Ovary (tissue), 7 donors: ENCODE measurements at regions not wholly inside any gene's neighbourhood (a gene's known extent, or its start where the extent isn't known, plus 50 kb on each side); places are given as distances from the start of the nearest gene placed in this dataset.

Experiments used
- DNase-seq, 5 donors: peaks; one replicate each; pipeline ENCODE4 v3.0.0-alpha.2; 2019 to 2020
- H3K27ac ChIP-seq, 2 donors: fragments of 200-600 bp; one replicate each; pipeline versions ENCODE4 v1.5.1 to v1.8.0; 2019 to 2022
- H3K27me3 ChIP-seq: fragments of 200-600 bp; one replicate; pipeline ENCODE4 v1.8.0; 2022
- H3K36me3 ChIP-seq: fragments of 200-600 bp; sonication (generic); one replicate; pipeline ENCODE4 v1.5.1; 2019
- H3K4me1 ChIP-seq: one replicate; pipeline ENCODE4 v1.8.1; 2013; ENCODE audit warnings: mild to moderate bottlenecking, moderate library complexity; ENCODE audit not compliant: insufficient read depth
- H3K4me3 ChIP-seq: fragments of 200-600 bp; sonication (generic); one replicate; pipeline ENCODE4 v1.5.1; 2017
- H3K9me3 ChIP-seq, 2 donors: fragments of 200-600 bp in 1 of 2; sonication (generic) in 1 of 2; one replicate each; pipeline versions ENCODE4 v1.5.1 to v1.8.1; 2013 to 2019; ENCODE audit warnings: mild to moderate bottlenecking in 1 of 2, moderate library complexity in 1 of 2
- CTCF ChIP-seq, 3 donors: fragments of 450-650 bp in 2 of 3; fragments of 200-600 bp in 1 of 3; IDR thresholded peaks; one replicate each; pipeline versions ENCODE4 v1.5.1 to v1.8.0; 2016 to 2022; ENCODE audit warnings: antibody characterized with exemption in 3 of 3, mild to moderate bottlenecking in 1 of 3
- EP300 ChIP-seq: sonication (generic); formaldehyde crosslinking; IDR thresholded peaks from one replicate; pipeline ENCODE4 v1.6.1; 2017; ENCODE audit warnings: antibody characterized with exemption
- POLR2A ChIP-seq: fragments of 450-650 bp; IDR thresholded peaks from one replicate; pipeline ENCODE4 v1.6.1; 2017; ENCODE audit warnings: antibody characterized with exemption, mild to moderate bottlenecking, moderate library complexity
- WGBS, 3 donors: extraction: QIAGEN DNeasy Blood & Tissue Kit in 1 of 3; methylation state at CpG; one replicate each; pipeline versions ENCODE4 v1.1.5 to v1.1.7; 2013 to 2017; 5-methylcytosine and 5-hydroxymethylcytosine counted together
- intact Hi-C, 4 donors: fragments of 100-400 bp; cut with DNase I; formaldehyde crosslinking; loops; one replicate each; pipeline versions ENCODE4 v1.11.0 to v1.15.1; 2022 to 2023
- donor health status: DM: no; HTN: no; CAD: no; lungs with moderate emphysema.
- donor health status: DM: no; HTN: no; CAD: no.
- donor health status: Bipolar disorder and iron deficiency.
- donor health status: DM: no; HTN: no; CAD: no.
- donor health status: DM: yes; HTN: yes; CAD: no.

DNA sequence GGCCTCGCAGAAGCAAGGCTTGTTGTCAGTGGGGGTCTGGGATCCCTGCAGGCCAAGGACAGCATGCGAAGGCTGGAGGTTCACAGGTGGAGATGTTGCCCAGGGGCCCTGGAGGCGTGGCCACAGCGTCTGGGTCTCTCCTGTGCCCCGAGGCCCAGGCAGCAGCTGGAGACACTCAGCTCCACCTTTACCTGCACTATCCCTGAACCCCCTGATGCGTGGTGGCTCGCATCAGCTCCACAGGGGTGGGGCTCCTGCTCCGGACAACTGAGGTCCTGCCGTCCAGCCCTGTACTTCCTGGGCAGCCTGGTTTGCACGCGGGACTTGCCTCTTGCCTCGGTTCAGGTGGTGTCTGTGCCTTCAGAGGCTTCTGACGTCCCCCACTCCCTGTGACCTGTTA, 54.6 kb upstream of the ZNF32 start:
- no peak for DNase-seq
- TF ChIP-seq POLR2A (no peak), EP300 (no peak), CTCF (IDR thresholded peaks at IDR 0.05) (no peak)
- 84 to 90% (median 85%) methylated on average over 12 to 13 of the region's 13 CpGs for WGBS, 3 donors
- Histone ChIP-seq H3K9me3 (no peaks in the 10 kb centered on the region), H3K27me3 (no peaks in the 10 kb centered on the region), H3K36me3 (no peaks in the 10 kb centered on the region), H3K4me1 (no peaks in the 10 kb centered on the region), H3K4me3 (no peak overlapping the region), H3K27ac (no peak overlapping the region)
- intact Hi-C loops = no loop called here

DNA sequence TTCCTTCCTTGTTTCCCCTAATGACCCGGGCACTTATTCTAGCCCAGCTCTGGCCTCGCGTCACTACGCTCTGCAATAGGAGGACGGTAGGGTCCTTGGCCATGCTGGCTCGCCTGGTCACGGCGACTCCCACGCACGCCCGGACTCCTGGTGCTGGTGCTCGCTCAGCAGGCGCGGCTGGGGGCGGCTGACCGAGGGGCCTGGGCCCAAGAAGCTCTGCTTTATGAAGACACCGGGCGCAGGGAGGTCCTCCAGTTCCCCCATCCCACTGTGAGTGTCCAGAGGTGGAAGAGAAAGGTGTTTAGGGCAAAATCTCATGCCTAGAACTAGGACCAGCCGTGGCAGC, 54.2 kb upstream of the ZNF32 start:
- Histone ChIP-seq H3K4me1 (no peaks in the 10 kb centered on the region), H3K27ac (no peak overlapping the region), H3K9me3 (no peaks in the 10 kb centered on the region), H3K36me3 (no peaks in the 10 kb centered on the region), H3K27me3 (no peaks in the 10 kb centered on the region), H3K4me3 (no peak overlapping the region)
- DNase-seq = no peak
- TF ChIP-seq POLR2A (no peak), EP300 (no peak), CTCF (IDR thresholded peaks at IDR 0.05) (no peak)
- 92 to 95% (median 94%) methylated on average over 19 of the region's 19 CpGs for whole genome bisulfite sequencing, 3 donors
- intact Hi-C loops = no loop called here

GRCh38 chr10:43702213-43702935, 53.7 kb upstream of the ZNF32 start:
- H3K27me3 ChIP-seq = no peaks in the 10 kb centered on the region
- intact Hi-C loops = no loop called here
- no peaks in the 10 kb centered on the region for H3K4me1 ChIP-seq
- H3K4me3 ChIP-seq = no peak overlapping the region
- TF ChIP-seq EP300 = no peak
- TF ChIP-seq CTCF (IDR thresholded peaks at IDR 0.05) = no peak
- no peak for TF ChIP-seq POLR2A
- 83 to 93% (median 86%) methylated on average over 31 to 33 of the region's 33 CpGs for WGBS, 3 donors
- no peaks in the 10 kb centered on the region for H3K9me3 ChIP-seq
- no peaks in the 10 kb centered on the region for H3K36me3 ChIP-seq
- no peak overlapping the region for H3K27ac ChIP-seq
- DNase-seq = no peak

DNA sequence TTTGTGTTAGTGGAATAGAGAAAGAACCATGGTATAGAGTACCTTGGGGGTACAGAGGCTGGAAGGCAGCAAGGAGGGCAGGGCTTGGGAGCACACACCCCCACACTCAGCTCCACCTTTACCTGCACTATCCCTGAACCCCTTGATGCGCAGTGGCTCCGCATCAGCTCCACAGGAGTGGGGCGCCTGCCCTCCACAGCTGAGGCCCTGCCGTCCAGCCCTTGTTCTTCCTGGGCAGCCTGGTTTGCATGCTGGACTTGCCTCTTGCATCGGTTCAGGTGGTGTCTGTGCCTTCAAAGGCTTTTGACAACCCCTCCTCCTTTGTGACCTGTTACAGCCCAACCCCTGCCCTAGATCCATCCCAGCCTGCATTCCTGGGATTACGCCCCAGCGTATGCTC, 52.6 kb upstream of the ZNF32 start:
- Histone ChIP-seq H3K36me3 (no peaks in the 10 kb centered on the region), H3K27me3 (no peaks in the 10 kb centered on the region), H3K4me1 (no peaks in the 10 kb centered on the region), H3K9me3 (no peaks in the 10 kb centered on the region), H3K4me3 (no peak overlapping the region), H3K27ac (no peak overlapping the region)
- intact Hi-C loops = no loop called here
- no peak for DNase-seq
- WGBS, 3 donors = 95 to 98% (median 96%) methylated on average over 7 of the region's 7 CpGs
- no peak for TF ChIP-seq EP300
- TF ChIP-seq POLR2A = no peak
- no peak for TF ChIP-seq CTCF (IDR thresholded peaks at IDR 0.05)
